Right lobe of liver (tissue), 4 donors: ENCODE measurements at regions not wholly inside any gene's neighbourhood (a gene's known extent, or its start where the extent isn't known, plus 50 kb on each side); places are given as distances from the start of the nearest gene placed in this dataset.

Source experiments
- CTCF ChIP-seq, 4 donors: fragments of 200-600 bp in 3 of 4; fragments of 450-650 bp in 1 of 4; IDR thresholded peaks; one replicate each; pipeline versions ENCODE4 v1.5.1 to v1.8.0; 2016 to 2022; ENCODE audit warnings: antibody characterized with exemption in 4 of 4, mild to moderate bottlenecking in 2 of 4
- POLR2A ChIP-seq: fragments of 450-650 bp; IDR thresholded peaks from one replicate; pipeline ENCODE4 v1.6.1; 2017; ENCODE audit warnings: antibody characterized with exemption, mild to moderate bottlenecking
- donor health status: DM: no; HTN: no; CAD: no.
- donor health status: DM: no; HTN: no; CAD: no.
- donor health status: DM: no; HTN: yes; CAD: no.

- TF ChIP-seq CTCF (IDR thresholded peaks at IDR 0.05) (peak; percentile 35 to 50 (median 44)), POLR2A (no peak)
These were observed 203.6 kb upstream of the GMDS start for GRCh38 chr6:2448826-2449571.
